Pons (tissue), 1 donor: ENCODE measurements at regions not wholly inside any gene's neighbourhood (a gene's known extent, or its start where the extent isn't known, plus 50 kb on each side); places are given as distances from the start of the nearest gene placed in this dataset.
"Not testable (repeated sequence)": the region's sequence is repeated elsewhere in the genome, so short reads cannot be mapped to it uniquely, and the experiment has no call there.

Experiments used
- DNase-seq: peaks from one replicate; pipeline ENCODE4 v3.0.0-alpha.2; 2016; ENCODE audit warnings: low spot score

DNA sequence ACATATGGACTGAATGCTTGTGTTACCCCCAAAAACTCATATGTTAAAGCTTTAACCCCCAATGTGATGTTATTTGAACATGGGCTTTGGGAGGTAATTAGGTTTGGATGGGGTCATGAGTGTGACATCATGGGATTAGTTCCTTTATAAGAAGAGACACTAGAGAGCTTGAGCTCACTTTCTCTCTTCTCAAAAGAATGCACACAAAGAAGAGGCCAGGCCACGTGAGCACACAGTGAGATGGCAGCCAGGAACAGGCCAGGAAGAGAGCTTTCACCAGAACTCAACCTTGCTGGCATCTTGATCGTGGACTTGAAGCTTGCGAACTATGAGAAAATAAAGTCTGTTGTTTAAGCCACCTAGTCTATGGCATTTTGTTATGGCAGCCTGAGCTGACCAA lies 360.6 kb downstream of the NR2F1-AS1 start:
- no peak for DNase-seq

DNA sequence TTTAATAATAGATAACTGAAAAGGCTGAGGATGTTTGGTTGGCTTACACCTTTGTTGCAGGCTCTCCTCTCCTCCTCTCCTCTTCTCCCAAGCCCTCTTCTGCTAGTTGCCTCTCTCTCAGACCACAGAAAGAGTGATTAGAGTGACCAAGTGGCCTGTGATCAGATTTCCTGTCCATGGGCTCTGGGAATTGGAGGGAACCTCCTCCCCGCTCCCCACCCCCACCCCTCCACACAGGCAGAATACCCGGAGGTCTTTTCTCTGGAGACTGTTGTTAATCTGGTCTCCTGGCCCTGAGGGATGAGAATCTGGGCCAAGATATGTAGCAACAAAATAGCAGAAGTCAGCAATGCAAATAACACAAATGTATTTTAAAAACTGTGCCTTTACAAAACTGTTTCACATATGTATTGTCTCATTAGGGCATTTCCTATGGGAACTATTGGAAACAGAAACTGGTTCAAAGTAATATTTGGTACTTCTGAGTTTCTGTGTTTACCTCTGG lies 361.3 kb downstream of the NR2F1-AS1 start:
- DNase-seq = no peak

DNA sequence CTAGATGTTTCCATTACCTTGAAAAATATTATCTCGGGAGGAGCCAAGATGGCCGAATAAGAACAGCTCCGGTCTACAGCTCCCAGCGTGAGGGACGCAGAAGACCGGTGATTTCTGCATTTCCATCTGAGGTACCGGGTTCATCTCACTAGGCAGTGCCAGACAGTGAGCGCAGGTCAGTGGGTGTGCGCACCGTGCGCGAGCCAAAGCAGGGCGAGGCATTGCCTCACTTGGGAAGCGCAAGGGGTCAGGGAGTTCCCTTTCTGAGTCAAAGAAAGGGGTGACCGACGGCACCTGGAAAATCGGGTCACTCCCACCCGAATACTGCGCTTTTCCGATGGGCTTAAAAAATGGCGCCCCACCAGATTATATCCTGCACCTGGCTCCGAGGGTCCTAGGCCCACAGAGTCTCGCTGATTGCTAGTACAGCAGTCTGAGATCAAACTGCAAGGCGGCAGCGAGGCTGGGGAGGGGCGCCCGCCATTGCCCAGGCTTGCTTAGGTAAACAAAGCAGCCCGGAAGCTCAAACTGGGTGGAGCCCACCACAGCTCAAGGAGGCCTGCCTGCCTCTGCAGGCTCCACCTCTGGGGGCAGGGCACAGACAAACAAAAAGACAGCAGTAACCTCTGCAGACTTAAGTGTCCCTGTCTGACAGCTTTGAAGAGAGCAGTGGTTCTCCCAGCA lies 367.8 kb downstream of the NR2F1-AS1 start:
- not testable (repeated sequence) for DNase-seq

DNA sequence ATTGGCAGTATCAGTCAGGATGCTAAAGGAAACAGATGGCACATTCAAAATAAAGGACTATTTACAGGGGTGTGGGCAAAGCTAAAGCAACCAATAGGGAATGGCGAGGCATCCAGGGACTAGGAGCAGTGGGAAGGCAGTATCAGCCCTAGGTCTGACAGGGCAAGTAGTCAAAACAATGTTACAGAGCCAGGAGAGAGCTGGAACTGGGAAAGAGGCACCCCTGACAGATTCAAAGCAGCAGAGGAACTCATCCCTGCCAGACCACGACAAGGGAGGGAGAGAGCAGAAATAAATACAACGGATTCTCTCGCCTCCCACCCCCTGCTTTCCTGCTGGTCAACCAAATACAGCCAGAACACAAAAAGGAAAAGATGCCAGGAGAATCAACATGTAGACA lies 371.5 kb downstream of the NR2F1-AS1 start:
- DNase-seq = no peak

DNA sequence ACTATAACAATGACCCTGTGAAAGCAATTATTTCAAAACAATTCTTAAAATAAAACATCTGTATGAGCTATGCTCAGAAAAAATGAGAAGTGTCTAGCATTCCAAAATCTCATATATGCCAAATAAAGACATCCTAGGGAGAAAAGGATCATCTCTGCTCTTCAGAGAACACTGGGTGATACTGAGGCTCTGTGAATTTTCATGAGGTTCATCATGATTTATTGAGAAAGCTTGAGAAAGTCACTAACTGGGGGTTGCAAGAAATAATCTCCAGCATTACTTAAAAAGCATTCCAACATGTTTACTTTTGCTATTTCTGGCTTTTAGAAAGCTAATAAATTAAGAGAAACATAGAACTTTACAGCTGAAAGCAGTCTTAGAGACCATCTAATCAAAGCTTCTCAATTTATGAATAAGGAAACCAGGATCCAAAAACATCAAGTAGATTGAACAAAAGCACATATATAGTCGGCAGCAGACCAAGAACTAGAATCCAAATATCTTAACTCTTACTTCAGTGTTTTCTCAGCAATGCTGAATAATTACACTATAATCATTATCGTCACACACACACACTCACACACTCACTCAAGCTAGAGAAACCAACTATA lies 372.8 kb downstream of the NR2F1-AS1 start:
- DNase-seq = no peak

DNA sequence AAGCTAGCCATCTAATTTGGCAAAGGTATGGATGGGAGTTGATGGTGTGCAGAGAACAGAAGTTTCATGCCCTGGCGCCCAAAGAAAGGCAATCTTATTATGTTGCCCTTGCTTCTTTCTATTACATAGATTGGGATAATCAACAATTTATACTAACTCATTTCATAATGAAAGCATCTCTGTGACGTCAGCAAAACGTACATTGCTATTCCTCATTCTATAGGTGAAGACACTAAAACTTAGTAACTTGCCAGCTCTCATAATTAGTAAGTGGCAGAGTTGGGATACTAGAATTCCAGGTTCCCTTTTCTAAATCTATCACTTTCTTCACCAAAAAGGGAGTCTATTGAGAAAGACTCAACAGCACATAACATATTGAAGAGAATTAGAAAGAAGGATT lies 374.8 kb downstream of the NR2F1-AS1 start:
- no peak for DNase-seq

DNA sequence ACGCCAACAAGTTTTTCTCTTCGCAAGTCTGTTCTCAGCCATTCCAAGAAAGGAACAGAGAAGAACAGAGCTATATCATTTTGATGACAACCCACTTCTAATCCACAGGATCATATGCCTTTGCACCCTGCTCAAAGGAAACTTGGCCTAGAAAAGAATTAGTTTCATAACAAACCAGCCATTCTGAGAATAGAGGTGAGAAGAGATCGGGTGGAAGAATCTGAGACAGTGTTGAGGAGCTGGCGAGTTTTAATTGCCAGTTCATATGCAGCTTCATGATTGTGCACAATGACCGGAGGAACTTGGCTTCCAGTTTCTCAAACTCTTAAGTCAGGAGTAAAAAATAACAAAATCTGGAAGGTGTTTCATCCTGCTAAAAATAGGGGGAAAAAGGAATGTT lies 380.0 kb downstream of the NR2F1-AS1 start:
- no peak for DNase-seq

DNA sequence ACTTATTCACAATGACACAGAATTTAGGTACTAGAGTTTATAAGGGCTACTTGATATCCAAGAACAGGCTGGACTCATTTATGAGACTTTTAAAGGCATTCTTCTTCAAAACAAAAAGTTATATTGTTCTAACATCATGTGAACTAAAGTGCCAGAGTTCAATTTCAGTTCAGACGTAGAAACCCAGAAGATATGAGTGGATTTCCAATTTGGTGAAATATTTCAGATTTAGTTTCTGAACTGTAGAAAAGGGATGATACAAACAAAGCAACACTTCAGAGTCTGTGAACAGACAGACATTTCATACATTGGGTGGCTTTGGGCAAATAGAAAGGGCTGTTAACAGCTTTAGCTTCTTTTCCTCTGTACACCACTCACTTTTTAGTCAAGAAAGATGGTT lies 384.0 kb downstream of the NR2F1-AS1 start:
- DNase-seq = no peak

DNA sequence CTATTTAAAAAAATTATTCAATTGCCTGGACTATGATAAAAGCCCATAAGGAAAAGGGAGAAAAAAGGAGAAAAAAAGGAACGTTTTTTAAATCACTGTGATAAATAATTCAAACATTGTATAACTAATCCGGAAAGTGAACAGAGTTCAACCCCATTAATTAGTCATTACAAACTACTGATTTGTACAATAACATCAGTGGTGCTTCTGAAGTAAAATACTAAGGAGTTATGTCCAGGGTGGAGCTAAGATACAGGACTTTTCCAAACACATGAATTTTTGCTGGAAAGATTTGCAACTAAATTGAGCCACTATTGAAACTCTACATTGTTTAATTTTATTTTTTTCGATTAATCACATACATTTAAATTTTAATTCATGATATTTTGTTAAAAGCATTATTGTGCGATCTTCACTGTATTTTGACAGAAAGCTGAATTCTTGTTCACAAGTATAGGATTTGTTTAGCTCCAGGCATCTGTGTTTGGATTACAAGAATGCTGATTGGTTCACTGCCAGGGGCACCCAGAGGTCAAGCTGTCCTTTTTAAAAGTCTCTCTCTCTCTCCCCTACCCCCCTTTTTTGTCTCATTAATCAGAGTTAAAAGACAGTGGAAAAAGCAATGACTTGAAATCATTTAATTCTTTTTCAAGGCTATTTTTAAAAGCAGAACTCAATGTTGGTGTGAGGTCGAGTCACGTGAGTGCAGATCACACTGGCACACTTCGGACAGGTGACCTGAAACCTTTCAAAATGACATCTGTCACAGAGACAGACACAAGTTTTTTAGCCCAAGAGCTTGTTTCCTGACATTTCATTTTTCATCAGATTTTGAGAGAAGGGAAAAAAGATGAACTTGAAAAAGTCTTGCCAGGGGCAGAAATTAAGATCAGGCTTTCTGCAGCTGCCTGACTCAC lies 387.3 kb downstream of the NR2F1-AS1 start:
- DNase-seq = no peak

DNA sequence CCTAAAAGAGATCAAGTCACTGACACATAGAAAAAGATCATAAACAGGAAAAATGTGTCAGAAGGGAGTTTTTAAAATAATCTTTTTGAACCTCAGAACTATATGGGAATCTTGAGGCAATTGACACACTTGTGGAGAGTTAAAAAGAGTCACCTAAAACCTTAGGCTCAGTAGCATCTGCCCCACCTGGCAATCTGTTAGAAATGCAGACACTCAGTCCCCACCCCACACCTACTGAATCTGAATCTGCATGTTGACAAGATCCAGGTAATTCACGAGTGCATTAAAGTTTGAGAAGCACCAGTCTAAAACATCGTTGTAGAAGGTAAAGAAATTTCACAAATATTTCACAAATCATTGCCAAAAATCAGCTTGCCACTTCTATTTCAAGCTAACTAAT lies 388.3 kb downstream of the NR2F1-AS1 start:
- DNase-seq = no peak

DNA sequence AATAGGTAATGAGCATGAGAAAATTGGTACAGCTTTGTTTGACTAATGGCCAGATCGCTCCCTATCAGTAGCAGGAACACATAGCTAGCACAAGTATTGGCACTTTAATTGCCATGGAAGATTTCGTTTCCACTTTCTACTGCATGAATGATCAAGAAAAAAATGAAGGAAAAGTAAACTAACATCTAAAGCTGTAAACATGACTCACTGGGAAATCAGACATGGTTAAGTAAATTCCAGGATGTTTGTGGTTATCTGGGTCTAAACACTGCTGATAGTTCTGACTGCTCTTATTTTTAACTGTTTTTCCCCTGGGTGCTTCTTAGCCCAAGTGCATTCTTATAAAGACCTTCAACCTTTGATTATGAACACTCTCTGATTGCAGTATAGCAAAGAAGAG lies 388.9 kb downstream of the NR2F1-AS1 start:
- DNase-seq = no peak

DNA sequence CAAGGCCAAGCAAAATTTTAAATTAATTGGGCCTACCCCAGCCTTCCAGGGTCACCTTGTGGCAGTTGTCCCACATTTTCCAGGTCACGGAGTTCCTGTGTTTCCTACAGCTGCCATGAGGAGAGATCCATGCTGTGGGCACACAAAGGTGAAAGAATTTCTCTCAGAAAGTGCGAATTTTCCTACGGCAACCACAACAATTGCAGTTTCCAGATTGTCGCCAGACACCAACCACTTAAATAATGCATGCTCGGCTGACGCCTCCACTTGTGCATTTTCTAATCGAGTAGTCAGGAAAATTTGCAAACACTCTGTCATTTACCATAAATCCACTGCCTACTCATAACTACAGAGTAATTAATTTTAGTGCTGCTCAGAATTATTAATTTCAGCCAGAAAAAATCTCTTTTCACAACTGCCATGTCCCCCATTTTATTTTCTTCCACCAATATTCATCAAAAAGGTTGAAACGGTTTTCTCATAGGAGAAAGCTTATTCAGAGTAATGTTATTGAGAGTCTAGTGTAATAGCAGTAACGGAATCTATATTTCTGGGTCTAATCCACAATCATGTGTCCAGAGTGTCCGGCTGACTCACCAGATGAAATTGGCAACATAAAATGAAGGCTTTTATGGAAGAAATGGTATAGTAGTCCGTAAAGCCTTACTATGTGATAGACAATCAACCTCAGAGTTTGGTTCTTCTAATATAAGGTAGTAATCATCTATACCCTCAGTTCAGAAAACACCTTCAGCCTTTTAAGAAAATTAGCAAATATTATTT lies 389.8 kb downstream of the NR2F1-AS1 start:
- DNase-seq = no peak

DNA sequence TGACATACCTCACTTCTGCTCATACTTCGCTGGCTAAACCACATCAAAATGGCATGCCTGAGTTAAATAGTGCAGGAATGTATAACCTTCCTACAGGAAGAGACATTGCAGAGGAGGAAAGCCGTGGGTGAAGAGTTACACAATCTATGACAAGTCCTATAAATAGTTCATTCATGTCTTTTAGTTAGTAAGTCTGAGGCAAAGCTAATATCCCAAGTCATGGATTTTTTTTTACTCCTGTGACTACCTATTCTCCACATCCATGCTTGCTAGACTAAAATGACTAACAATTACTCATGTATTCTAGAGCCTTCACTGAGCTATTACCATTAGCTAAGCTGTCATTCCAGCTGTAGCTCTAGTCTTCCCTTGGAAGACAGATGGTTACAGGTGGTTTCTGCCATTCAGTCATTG lies 391.3 kb downstream of the NR2F1-AS1 start:
- DNase-seq = no peak

DNA sequence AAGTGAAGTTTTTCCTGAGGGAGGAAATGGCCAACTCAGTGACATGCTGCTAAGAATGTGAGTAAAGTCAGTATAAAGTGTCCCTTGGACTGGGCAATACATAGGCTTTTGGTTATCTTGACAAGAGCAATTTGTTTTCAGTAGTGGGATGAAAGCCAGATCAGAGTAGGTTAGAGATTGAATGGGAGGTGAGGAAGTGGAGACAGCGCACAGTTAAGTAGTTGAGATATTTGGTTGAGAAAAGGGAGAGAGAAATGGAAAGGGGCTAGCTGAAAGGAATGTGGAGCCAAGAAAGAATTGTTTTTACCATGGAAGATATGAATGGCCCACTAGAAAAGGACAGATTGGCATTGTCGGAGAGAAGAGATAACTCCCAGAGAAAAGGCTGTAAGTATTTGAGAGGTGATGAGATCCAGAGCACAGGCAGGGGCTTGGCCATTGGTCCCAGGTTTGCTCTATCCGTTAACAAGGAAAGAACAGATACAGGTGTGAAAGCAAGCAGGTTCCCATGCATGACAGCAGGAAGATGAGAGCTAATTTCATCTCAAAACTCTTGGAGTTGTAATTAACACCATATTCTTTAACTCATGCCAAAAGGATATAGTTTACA lies 392.0 kb downstream of the NR2F1-AS1 start:
- DNase-seq = no peak

DNA sequence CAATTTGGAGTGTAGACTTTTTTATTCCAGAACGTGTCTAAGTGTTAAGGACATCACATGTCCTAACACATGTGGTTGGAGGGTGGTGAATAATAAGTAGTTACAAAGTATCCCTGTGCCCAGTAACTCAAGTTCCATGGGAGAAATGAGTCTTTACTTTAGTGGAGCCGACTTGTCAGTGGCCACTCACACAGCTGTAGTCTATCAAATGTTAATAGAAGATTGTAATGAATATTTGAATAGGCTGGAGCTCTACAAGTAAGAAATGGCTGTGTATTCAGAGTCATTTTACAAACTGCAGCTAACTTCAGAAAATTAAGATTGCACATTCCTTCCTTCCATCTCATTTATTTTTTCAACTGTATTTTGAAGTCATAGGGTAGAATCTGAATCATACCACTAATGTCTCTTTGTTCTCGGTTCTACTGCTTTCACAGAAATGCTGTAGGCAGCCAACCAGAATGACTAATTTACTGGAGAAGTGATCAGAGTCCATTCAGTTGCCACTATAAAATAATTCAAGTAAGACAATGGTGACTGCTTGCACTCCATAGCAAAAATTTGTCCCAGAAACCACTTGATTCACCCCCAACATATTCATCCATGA lies 394.8 kb downstream of the NR2F1-AS1 start:
- DNase-seq = no peak

DNA sequence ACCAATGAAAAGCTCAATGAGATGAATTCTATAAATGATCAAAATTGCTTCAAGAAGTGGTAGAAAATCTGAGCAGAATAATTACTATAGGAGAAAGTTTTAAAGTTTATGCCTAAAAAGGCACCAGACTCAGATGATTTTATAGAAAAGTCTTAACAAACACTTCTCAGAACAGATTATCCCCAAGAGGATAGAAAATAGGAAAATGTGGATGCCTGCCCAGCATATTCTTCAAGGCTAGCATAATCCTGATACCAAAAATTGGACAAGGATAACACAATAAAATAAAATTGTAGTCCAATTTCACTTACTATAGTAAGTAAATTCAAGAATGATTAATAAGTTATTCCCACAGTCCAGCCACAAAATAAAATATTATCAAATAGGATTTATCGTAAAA lies 397.0 kb downstream of the NR2F1-AS1 start:
- DNase-seq = no peak

DNA sequence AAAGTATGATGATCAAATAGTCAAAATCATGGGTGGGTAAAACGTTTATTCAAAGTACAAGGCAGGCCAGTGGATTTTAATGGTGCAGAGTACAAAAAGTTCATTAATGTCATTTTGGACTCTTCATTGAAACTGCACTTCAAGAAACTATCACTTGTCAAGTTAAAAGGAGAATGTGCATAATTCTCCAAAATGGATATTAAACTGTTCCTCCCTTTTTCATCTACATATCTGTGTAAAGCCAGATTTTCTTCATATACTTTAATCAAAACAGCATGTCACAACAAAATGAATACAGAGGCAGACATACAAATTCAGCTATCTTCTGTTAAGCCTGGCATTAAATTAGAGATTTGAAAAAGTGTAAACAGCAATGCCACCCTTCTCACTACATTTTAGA lies 401.6 kb downstream of the NR2F1-AS1 start:
- DNase-seq = no peak

DNA sequence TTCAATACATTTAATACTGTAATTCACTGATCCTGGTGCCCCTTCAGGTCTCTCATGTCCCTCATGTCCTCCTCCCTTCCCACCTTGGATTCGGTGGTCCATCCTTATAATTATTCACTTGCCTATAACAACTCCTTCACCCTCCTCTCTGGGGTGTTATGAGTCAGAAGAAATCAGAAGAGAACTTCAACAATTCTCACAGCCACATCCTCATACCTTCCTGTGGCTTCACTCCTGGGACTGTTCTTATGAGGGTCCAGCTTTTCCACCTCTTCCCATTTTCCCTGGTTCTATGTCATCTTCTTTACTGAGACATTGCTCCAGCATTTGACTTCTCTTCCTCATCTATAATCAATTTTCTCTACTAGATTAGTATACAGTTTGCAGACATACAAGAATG lies 406.1 kb downstream of the NR2F1-AS1 start:
- no peak for DNase-seq

DNA sequence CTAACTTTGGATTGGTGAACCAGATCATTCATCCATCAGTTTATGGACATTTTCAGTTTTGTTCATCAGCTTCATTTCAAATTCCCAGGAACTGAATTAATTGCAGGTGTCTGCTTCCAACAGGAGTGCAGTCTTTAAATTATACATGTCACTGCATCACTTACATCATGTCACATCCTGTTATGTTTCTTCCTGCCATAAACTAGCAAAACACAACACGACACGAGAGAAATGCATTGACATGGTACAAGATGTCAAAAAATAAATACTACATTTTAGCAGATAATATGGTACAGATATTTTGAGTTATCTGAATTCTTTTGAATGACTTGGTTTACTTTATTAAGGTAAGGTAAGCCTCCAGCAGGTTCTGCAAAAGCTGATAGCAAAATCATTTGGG lies 415.5 kb downstream of the NR2F1-AS1 start:
- no peak for DNase-seq

DNA sequence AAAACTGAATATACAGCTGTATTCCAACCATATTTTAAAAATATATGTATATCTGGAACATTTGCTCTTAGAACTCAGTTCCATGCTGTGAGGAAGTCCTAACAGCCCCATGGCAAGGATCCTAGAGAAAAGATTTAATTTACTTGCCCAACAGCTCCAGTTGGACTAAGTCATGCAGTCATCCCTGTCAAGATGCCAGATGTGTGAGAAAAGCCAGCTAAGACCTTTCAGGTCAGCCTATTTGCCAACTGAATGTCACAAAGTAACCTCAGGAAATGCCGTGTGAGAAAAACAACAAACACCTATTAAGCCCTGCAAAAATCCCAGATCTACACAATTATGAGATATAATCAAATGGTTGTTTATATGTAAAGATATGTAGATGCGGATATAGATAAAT lies 416.3 kb downstream of the NR2F1-AS1 start:
- peak; percentile 41 for DNase-seq

DNA sequence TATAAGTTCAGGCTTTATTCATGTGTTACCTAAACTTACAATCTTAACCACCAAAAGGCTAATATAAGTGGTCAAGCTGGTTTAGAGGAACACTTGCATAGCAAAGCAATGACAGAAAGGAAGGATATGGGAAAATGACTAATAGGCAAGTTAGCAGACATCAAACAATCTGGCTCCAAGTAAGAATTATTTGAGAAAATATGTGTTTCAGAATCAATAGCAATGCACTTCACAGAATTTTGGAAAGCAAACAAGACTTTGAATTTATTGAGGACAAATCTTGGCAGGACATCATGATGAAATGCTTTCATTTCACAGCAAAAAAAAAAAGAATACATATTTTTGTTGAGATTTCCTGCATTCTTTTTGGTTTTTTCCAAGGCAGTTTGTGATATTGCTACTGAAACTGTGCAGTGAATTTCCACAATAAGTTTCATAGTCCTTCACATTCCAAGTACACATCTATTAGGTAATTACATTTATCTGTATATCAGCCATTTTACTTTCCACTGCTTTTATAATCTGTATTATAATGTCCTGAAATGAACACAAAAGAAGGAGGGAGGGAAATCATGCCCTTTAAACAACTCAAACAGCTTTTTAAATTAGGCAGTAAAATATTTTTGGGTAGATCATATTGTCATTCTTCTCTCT lies 417.9 kb downstream of the NR2F1-AS1 start:
- DNase-seq = peak; percentile 20
